ENCODE measurements at regions not wholly inside any gene's neighbourhood (a gene's known extent, or its start where the extent isn't known, plus 50 kb on each side); places are given as distances from the start of the nearest gene placed in this dataset.

- H3K27me3 ChIP-seq (ENCODE audit: insufficient read depth, low read length, poor library complexity), result peaks cover 21% of the 10 kb centered on the region
- no peak overlapping the region for H3K27ac ChIP-seq (ENCODE audit: low read length)
- no peaks in the 10 kb centered on the region for H4K20me1 ChIP-seq (ENCODE audit: insufficient read depth, low read length)
- TF ChIP-seq EZH2 (IDR thresholded peaks at IDR 0.05; ENCODE audit: borderline replicate concordance, low read depth, low read length, severe bottlenecking), result no peak
- no peak for TF ChIP-seq CTCF (IDR thresholded peaks at IDR 0.05; ENCODE audit: borderline replicate concordance, extremely low read depth, low read length, poor library complexity, severe bottlenecking)
- DNase-seq, result no peak
- H3K4me1 ChIP-seq (ENCODE audit: insufficient read depth, low read length), result no peaks in the 10 kb centered on the region
- no peak overlapping the region for H3K4me2 ChIP-seq (ENCODE audit: insufficient read depth, low read length)
- H3K79me2 ChIP-seq (ENCODE audit: insufficient read depth, low read length), result no peaks in the 10 kb centered on the region
- H3K9me3 ChIP-seq (ENCODE audit: insufficient read depth, low read length, severe bottlenecking), result no peaks in the 10 kb centered on the region
- no peak overlapping the region for H3K9ac ChIP-seq (ENCODE audit: low read depth, low read length)
- no peak overlapping the region for H3K4me3 ChIP-seq (ENCODE audit: low read depth in 1 of 2, low read length in 2 of 2)
- no peak overlapping the region for H2AFZ ChIP-seq (ENCODE audit: low read depth, low read length)
- ATAC-seq (ENCODE audit: insufficient read depth, low read depth), result no peak
- H3K36me3 ChIP-seq (ENCODE audit: insufficient read depth, low read length), result no peaks in the 10 kb centered on the region
Measured at GRCh38 chr11:133693110-133693509, 152.2 kb downstream of the SPATA19 start.

- peaks cover 21% of the 10 kb centered on the region for H3K27me3 ChIP-seq (ENCODE audit: insufficient read depth, low read length, poor library complexity)
- H3K27ac ChIP-seq (ENCODE audit: low read length), result no peak overlapping the region
- no peak overlapping the region for H2AFZ ChIP-seq (ENCODE audit: low read depth, low read length)
- H3K36me3 ChIP-seq (ENCODE audit: insufficient read depth, low read length), result no peaks in the 10 kb centered on the region
- ATAC-seq (ENCODE audit: insufficient read depth, low read depth) (no peak), DNase-seq (no peak)
- TF ChIP-seq CTCF (IDR thresholded peaks at IDR 0.05; ENCODE audit: borderline replicate concordance, extremely low read depth, low read length, poor library complexity, severe bottlenecking) (no peak), EZH2 (IDR thresholded peaks at IDR 0.05; ENCODE audit: borderline replicate concordance, low read depth, low read length, severe bottlenecking) (no peak)
- H3K4me1 ChIP-seq (ENCODE audit: insufficient read depth, low read length), result no peaks in the 10 kb centered on the region
- no peaks in the 10 kb centered on the region for H3K79me2 ChIP-seq (ENCODE audit: insufficient read depth, low read length)
- H3K4me3 ChIP-seq (ENCODE audit: low read depth in 1 of 2, low read length in 2 of 2), result no peak overlapping the region
- H3K9me3 ChIP-seq (ENCODE audit: insufficient read depth, low read length, severe bottlenecking), result no peaks in the 10 kb centered on the region
- no peak overlapping the region for H3K9ac ChIP-seq (ENCODE audit: low read depth, low read length)
- no peak overlapping the region for H3K4me2 ChIP-seq (ENCODE audit: insufficient read depth, low read length)
- no peaks in the 10 kb centered on the region for H4K20me1 ChIP-seq (ENCODE audit: insufficient read depth, low read length)
Measured at GRCh38 chr11:133692126-133692934, 153.0 kb downstream of the SPATA19 start.

- DNase-seq (no peak), ATAC-seq (ENCODE audit: insufficient read depth, low read depth) (no peak)
- H3K4me1 ChIP-seq (ENCODE audit: insufficient read depth, low read length), result no peaks in the 10 kb centered on the region
- H3K9ac ChIP-seq (ENCODE audit: low read depth, low read length), result no peak overlapping the region
- no peaks in the 10 kb centered on the region for H3K79me2 ChIP-seq (ENCODE audit: insufficient read depth, low read length)
- H3K27ac ChIP-seq (ENCODE audit: low read length), result no peak overlapping the region
- no peak overlapping the region for H2AFZ ChIP-seq (ENCODE audit: low read depth, low read length)
- H3K4me3 ChIP-seq (ENCODE audit: low read depth in 1 of 2, low read length in 2 of 2), result no peak overlapping the region
- TF ChIP-seq CTCF (IDR thresholded peaks at IDR 0.05; ENCODE audit: borderline replicate concordance, extremely low read depth, low read length, poor library complexity, severe bottlenecking), result no peak
- no peak for TF ChIP-seq EZH2 (IDR thresholded peaks at IDR 0.05; ENCODE audit: borderline replicate concordance, low read depth, low read length, severe bottlenecking)
- H3K27me3 ChIP-seq (ENCODE audit: insufficient read depth, low read length, poor library complexity), result peaks cover 27% of the 10 kb centered on the region
- no peaks in the 10 kb centered on the region for H3K9me3 ChIP-seq (ENCODE audit: insufficient read depth, low read length, severe bottlenecking)
- H3K36me3 ChIP-seq (ENCODE audit: insufficient read depth, low read length), result no peaks in the 10 kb centered on the region
- no peaks in the 10 kb centered on the region for H4K20me1 ChIP-seq (ENCODE audit: insufficient read depth, low read length)
- no peak overlapping the region for H3K4me2 ChIP-seq (ENCODE audit: insufficient read depth, low read length)
Measured at GRCh38 chr11:133687781-133688180, 155.5 kb upstream of the OPCML start.

Data from DND-41 (cell line).